ENCODE measurements at regions not wholly inside any gene's neighbourhood (a gene's known extent, or its start where the extent isn't known, plus 50 kb on each side); places are given as distances from the start of the nearest gene placed in this dataset.

GRCh38 chr14:40164083-40164482 lies 731.9 kb upstream of the FBXO33 start:
- H3K36me3 ChIP-seq = no peaks in the 10 kb centered on the region
- no peak for DNase-seq
- no peak overlapping the region for H3K4me3 ChIP-seq (replicated peaks in 1 of 3)
- 40 to 64% methylated on average over 4 to 5 of the region's 5 CpGs for WGBS, 2 donors
- H3K4me1 ChIP-seq = no peaks in the 10 kb centered on the region
- H3K9me3 ChIP-seq = no peaks in the 10 kb centered on the region
- H3K27ac ChIP-seq = no peak overlapping the region
- TF ChIP-seq POLR2A (IDR thresholded peaks at IDR 0.05) = no peak
- no peak for TF ChIP-seq CTCF (IDR thresholded peaks at IDR 0.05)
- no peaks in the 10 kb centered on the region for H3K27me3 ChIP-seq
- intact Hi-C loops (cut with DNase I) = no loop called here

- Histone ChIP-seq H3K9me3 (no peaks in the 10 kb centered on the region), H3K27ac (no peak overlapping the region), H3K4me1 (no peaks in the 10 kb centered on the region), H3K36me3 (no peaks in the 10 kb centered on the region), H3K4me3 (replicated peaks in 1 of 3) (no peak overlapping the region), H3K27me3 (no peaks in the 10 kb centered on the region)
- no peak for DNase-seq
- intact Hi-C loops (cut with DNase I) = no loop called here
- no peak for TF ChIP-seq POLR2A (IDR thresholded peaks at IDR 0.05)
- TF ChIP-seq CTCF (IDR thresholded peaks at IDR 0.05) = no peak
Observed at GRCh38 chr14:40139657-40140056, 707.4 kb upstream of the FBXO33 start.

- no peak for DNase-seq
- 90 to 96% methylated on average over 2 of the region's 2 CpGs for WGBS, 2 donors
- Histone ChIP-seq H3K4me3 (replicated peaks in 1 of 3) (no peak overlapping the region), H3K9me3 (no peaks in the 10 kb centered on the region), H3K27me3 (no peaks in the 10 kb centered on the region), H3K36me3 (no peaks in the 10 kb centered on the region), H3K4me1 (no peaks in the 10 kb centered on the region), H3K27ac (no peak overlapping the region)
- TF ChIP-seq CTCF (IDR thresholded peaks at IDR 0.05) = no peak
- no peak for TF ChIP-seq POLR2A (IDR thresholded peaks at IDR 0.05)
- intact Hi-C loops (cut with DNase I) = no loop called here
Observed at GRCh38 chr14:40133463-40133862, 701.2 kb upstream of the FBXO33 start.

- H3K27ac ChIP-seq = no peak overlapping the region
- H3K36me3 ChIP-seq = no peaks in the 10 kb centered on the region
- intact Hi-C loops (cut with DNase I) = no loop called here
- TF ChIP-seq POLR2A (IDR thresholded peaks at IDR 0.05) = no peak
- no peak overlapping the region for H3K4me3 ChIP-seq (replicated peaks in 1 of 3)
- no peaks in the 10 kb centered on the region for H3K27me3 ChIP-seq
- H3K9me3 ChIP-seq = no peaks in the 10 kb centered on the region
- DNase-seq = no peak
- H3K4me1 ChIP-seq = no peaks in the 10 kb centered on the region
Observed at GRCh38 chr14:40129159-40129558, 696.9 kb upstream of the FBXO33 start.

- intact Hi-C loops (cut with DNase I) = no loop called here
Observed at GRCh38 chr14:40123816-40124215, 691.6 kb upstream of the FBXO33 start.

More at GRCh38 chr14:40123816-40124215, 691.6 kb upstream of the FBXO33 start:
- Histone ChIP-seq H3K4me3 (replicated peaks in 1 of 3) (no peak overlapping the region), H3K9me3 (no peaks in the 10 kb centered on the region), H3K4me1 (no peaks in the 10 kb centered on the region), H3K36me3 (no peaks in the 10 kb centered on the region), H3K27me3 (no peaks in the 10 kb centered on the region), H3K27ac (no peak overlapping the region)
- WGBS, 2 donors = 48 to 74% methylated on average over 2 of the region's 2 CpGs
- DNase-seq = no peak
- TF ChIP-seq POLR2A (IDR thresholded peaks at IDR 0.05) (no peak), CTCF (IDR thresholded peaks at IDR 0.05) (no peak)
